HEK293T (cell line): ENCODE measurements at regions not wholly inside any gene's neighbourhood (a gene's known extent, or its start where the extent isn't known, plus 50 kb on each side); places are given as distances from the start of the nearest gene placed in this dataset.

Source experiments
- CTCF ChIA-PET: fragments of 350-600 bp; formaldehyde crosslinking; extraction: SDS; loops from one replicate; lab custom pipeline; 2021; ENCODE audit warnings: antibody characterized with exemption, inconsistent platforms; lab: Yijun Ruan, JAX
- POLR2A ChIA-PET: fragments of 350-600 bp; formaldehyde crosslinking; extraction: SDS; loops from one replicate; lab custom pipeline; 2020; ENCODE audit warnings: antibody characterized with exemption, inconsistent platforms; lab: Yijun Ruan, JAX
- DNase-seq: peaks from one replicate; pipeline ENCODE4 v3.0.0; 2012; ENCODE audit warnings: mixed read lengths; ENCODE audit errors: extremely low spot score
- ARNT ChIP-seq: fragments of 450-650 bp; IDR thresholded peaks from 2 replicates; pipeline ENCODE4 v1.6.1; 2017; ENCODE audit warnings: mild to moderate bottlenecking
- BHLHE40 ChIP-seq: fragments of 450-650 bp; IDR thresholded peaks from 2 replicates; pipeline ENCODE4 v1.6.1; 2016; ENCODE audit warnings: mild to moderate bottlenecking, moderate library complexity, borderline replicate concordance
- CTBP1 ChIP-seq: fragments of 450-650 bp; IDR thresholded peaks from 2 replicates; pipeline ENCODE4 v1.6.1; 2016; ENCODE audit warnings: borderline replicate concordance
- ELF4 ChIP-seq: fragments of 450-650 bp; IDR thresholded peaks from 2 replicates; pipeline ENCODE4 v1.6.1; 2017; ENCODE audit warnings: antibody characterized with exemption
- FOXA1 ChIP-seq: fragments of 450-650 bp; IDR thresholded peaks from 2 replicates; pipeline ENCODE4 v1.6.1; 2016; ENCODE audit warnings: mild to moderate bottlenecking
- FOXK2 ChIP-seq: fragments of 450-650 bp; IDR thresholded peaks from 2 replicates; pipeline ENCODE4 v1.6.1; 2016; ENCODE audit warnings: mild to moderate bottlenecking
- FOXM1 ChIP-seq: fragments of 450-650 bp; IDR thresholded peaks from 2 replicates; pipeline ENCODE4 v1.6.1; 2017; ENCODE audit warnings: mild to moderate bottlenecking, borderline replicate concordance
- HDGF ChIP-seq: fragments of 450-650 bp; IDR thresholded peaks from 2 replicates; pipeline ENCODE4 v1.6.1; 2017; ENCODE audit warnings: antibody characterized with exemption, borderline replicate concordance
- L3MBTL2 ChIP-seq: fragments of 450-650 bp; conservative IDR thresholded peaks from 2 replicates; pipeline ENCODE4 v1.6.1; 2016; ENCODE audit warnings: mild to moderate bottlenecking
- LEF1 ChIP-seq: fragments of 450-650 bp; IDR thresholded peaks from 2 replicates; pipeline ENCODE4 v1.6.1; 2017; ENCODE audit warnings: mild to moderate bottlenecking, borderline replicate concordance
- NFRKB ChIP-seq: fragments of 450-650 bp; IDR thresholded peaks from 2 replicates; pipeline ENCODE4 v1.6.1; 2016; ENCODE audit warnings: mild to moderate bottlenecking, moderate library complexity
- SP1 ChIP-seq: fragments of 450-650 bp; IDR thresholded peaks from 2 replicates; pipeline ENCODE4 v1.6.1; 2017
- SUZ12 ChIP-seq: fragments of 450-650 bp; IDR thresholded peaks from 2 replicates; pipeline ENCODE4 v1.6.1; 2016; ENCODE audit warnings: mild to moderate bottlenecking
- TARDBP ChIP-seq: fragments of 450-650 bp; IDR thresholded peaks from 2 replicates; pipeline ENCODE4 v1.6.1; 2016
- ZNF384 ChIP-seq: fragments of 450-650 bp; IDR thresholded peaks from 2 replicates; pipeline ENCODE4 v1.6.1; 2016
- TF ChIP-seq, protein P1 (sequence below): fragments of 450-650 bp; IDR thresholded peaks from 2 replicates; pipeline ENCODE4 v1.6.1; 2016

DNA sequence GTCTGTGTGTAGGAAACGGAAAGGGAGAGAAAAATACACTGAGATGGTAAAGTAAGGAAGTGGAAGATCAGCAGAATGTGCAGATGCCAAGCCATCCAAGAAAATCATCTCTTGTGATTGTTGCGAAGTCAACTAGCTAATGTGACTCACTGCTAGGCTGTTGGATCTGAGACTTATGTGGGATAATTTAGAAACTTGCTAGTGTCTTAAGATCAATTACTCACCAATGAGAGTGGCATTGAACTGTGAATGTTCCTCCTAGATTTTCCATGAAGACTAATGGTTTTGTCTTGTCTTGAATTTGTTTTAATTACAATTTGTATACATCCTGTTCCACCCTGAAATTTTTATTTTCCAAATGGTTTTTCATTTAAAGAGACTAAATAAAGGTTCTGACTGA is 771.6 kb downstream of the EFNB2 start:
- no peak for DNase-seq
- ChIA-PET CTCF (no interaction called here), POLR2A (no interaction called here)
- TF ChIP-seq ELF4 (no peak), FOXK2 (no peak), FOXA1 (no peak), BHLHE40 (no peak), CTBP1 (no peak), SUZ12 (no peak), LEF1 (no peak), ARNT (no peak), SP1 (no peak), FOXM1 (no peak), ZNF384 (no peak), HDGF (no peak), L3MBTL2 (no peak), TARDBP (no peak), NFRKB (no peak)
- TF ChIP-seq, protein P1, sequence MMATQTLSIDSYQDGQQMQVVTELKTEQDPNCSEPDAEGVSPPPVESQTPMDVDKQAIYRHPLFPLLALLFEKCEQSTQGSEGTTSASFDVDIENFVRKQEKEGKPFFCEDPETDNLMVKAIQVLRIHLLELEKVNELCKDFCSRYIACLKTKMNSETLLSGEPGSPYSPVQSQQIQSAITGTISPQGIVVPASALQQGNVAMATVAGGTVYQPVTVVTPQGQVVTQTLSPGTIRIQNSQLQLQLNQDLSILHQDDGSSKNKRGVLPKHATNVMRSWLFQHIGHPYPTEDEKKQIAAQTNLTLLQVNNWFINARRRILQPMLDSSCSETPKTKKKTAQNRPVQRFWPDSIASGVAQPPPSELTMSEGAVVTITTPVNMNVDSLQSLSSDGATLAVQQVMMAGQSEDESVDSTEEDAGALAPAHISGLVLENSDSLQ: no peak

DNA sequence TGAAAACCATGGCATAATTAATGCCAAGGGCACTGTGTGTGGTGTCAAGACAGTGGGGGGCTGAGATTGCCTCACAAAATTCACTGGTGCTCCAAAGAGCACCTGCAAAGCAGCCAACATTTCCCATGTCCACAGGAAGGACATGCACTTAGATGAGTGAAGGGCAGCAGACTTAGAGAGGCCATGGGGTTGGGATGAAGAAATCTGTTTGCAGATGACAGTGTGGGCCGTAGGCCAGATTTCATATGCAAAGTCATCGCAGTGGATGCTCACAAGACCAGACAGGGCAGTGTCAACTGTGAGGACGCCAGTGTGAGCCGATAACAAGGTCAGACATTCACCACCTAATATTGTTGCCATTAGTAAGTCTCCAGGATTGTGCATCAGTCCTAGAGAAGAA is 773.4 kb downstream of the EFNB2 start:
- POLR2A ChIA-PET: no interaction called here
- DNase-seq: no peak
- CTCF ChIA-PET: no interaction called here
- no peak for TF ChIP-seq BHLHE40
- no peak for TF ChIP-seq LEF1
- no peak for TF ChIP-seq L3MBTL2
- no peak for TF ChIP-seq TARDBP
- no peak for TF ChIP-seq FOXK2
- no peak for TF ChIP-seq HDGF
- no peak for TF ChIP-seq ARNT
- TF ChIP-seq CTBP1: no peak
- no peak for TF ChIP-seq SP1
- no peak for TF ChIP-seq NFRKB
- TF ChIP-seq FOXA1: no peak

DNA sequence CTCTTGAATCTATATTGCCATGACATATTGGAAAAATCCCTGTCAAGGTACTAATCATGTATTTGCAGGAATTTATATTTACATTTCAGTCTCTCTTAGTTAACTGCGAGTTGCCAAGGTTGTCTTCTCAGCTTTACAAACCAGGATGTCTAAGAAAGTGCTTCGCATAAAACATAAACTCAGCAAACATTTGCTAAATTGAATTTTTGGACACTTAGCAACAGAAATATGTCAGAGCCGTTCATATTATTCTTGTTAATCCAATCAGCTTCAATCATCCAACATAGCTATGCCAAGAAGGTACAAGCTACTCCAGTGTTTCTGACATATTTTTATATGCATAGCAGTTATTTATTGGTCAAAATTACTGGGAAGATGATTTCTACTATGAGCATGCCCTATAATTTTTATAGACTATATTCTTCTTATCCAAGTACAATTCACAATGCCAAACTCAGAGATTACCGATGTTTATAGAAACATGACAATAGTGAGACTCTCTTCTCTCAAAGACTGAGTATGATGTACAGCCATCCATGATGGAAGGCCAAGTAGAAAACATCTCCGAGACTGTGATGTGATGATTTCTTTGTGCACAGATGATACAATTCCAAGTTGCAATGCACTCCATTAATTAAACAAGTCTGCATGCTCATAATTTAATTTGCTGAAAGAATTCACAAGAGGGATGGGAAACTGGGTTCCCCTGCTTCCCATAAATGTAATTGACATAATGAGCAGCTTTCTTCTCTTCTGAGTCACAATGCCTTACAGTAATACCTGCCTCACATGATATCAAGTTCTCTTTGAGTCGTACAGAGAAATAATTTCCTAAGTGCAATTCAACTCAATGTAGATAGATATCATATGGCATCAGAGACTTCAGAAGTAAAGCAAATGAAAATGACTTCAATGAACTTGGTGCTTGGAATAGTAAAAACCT is 776.3 kb downstream of the EFNB2 start:
- TF ChIP-seq BHLHE40: no peak
- no peak for TF ChIP-seq FOXM1
- TF ChIP-seq ELF4: no peak
- TF ChIP-seq ARNT: no peak
- no peak for TF ChIP-seq CTBP1
- TF ChIP-seq HDGF: no peak
- TF ChIP-seq, protein P1: no peak
- TF ChIP-seq SUZ12: no peak
- TF ChIP-seq SP1: no peak
- no peak for TF ChIP-seq TARDBP
- TF ChIP-seq NFRKB: no peak
- no peak for TF ChIP-seq ZNF384
- no peak for TF ChIP-seq L3MBTL2
- no peak for TF ChIP-seq FOXK2
- no peak for TF ChIP-seq FOXA1
- no peak for TF ChIP-seq LEF1
- ChIA-PET CTCF (no interaction called here), POLR2A (no interaction called here)
- no peak for DNase-seq

DNA sequence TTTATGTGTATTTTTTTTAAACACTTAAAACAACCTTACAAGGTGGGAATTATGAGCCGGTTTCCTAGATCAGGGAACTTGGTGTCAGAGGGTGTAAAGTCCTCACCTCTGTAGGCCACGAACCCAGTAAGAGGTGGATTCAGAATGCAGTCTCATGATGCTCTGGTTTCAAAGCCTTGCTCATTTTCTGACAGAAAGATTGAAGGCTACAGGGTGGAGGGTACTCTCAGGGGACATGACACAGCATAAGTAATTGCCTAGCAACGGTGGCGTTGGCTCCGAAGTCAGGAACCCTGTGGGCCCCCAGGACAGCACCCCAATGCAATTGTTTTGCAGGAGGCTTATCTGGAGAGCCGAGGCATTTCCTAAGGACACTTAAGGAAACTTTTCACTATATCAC is 794.7 kb downstream of the EFNB2 start:
- POLR2A ChIA-PET: no interaction called here
- CTCF ChIA-PET: no interaction called here
- DNase-seq: no peak
- TF ChIP-seq ARNT (no peak), ELF4 (no peak), FOXM1 (no peak), BHLHE40 (no peak), ZNF384 (no peak), SP1 (no peak), NFRKB (no peak), TARDBP (no peak), L3MBTL2 (no peak), SUZ12 (no peak)
- TF ChIP-seq, protein P1: no peak

DNA sequence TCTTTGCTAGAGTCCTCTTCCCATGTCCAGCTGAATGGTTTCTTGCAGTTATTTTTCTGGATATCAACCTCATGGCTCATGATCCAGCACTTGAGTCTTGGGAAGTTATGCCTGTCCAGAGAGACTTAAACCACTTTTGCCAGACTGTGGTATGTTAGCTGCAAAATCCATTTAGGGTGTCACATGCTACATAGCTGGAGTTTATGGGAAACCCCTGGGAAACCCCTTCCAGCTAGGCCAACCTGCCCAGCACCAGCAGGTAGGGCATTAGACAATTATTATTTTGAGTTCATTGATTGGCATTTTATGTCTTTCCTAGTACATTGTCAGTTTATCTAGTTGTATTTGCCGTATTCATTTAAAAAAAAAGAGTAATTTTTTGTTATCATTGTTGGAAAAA is 797.8 kb downstream of the EFNB2 start:
- ChIA-PET POLR2A (no interaction called here), CTCF (no interaction called here)
- no peak for TF ChIP-seq FOXA1
- TF ChIP-seq HDGF: no peak
- TF ChIP-seq FOXM1: no peak
- TF ChIP-seq FOXK2: no peak
- no peak for TF ChIP-seq CTBP1
- TF ChIP-seq ELF4: no peak
- no peak for TF ChIP-seq NFRKB
- no peak for TF ChIP-seq SUZ12
- no peak for TF ChIP-seq ZNF384
- no peak for TF ChIP-seq TARDBP
- TF ChIP-seq BHLHE40: no peak
- TF ChIP-seq, protein P1: no peak
- no peak for TF ChIP-seq L3MBTL2
- no peak for TF ChIP-seq ARNT
- TF ChIP-seq SP1: no peak
- no peak for TF ChIP-seq LEF1
- DNase-seq: no peak
